Trophoblast cell (in vitro differentiated cells and primary cell): ENCODE measurements at regions not wholly inside any gene's neighbourhood (a gene's known extent, or its start where the extent isn't known, plus 50 kb on each side); places are given as distances from the start of the nearest gene placed in this dataset.
"Not testable (repeated sequence)": the region's sequence is repeated elsewhere in the genome, so short reads cannot be mapped to it uniquely, and the experiment has no call there.

ENCODE experiments used
- DNase-seq, 2 donors: peaks; one replicate each; pipeline ENCODE4 v3.0.0-alpha.2; 2016
- H2AFZ ChIP-seq: 2 replicates; pipeline ENCODE4 v1.6.1; 2013; ENCODE audit warnings: low read length, moderate library complexity, mild to moderate bottlenecking; ENCODE audit not compliant: insufficient read depth, poor library complexity
- H2AK5ac ChIP-seq: 2 replicates; pipeline ENCODE4 v1.6.1; 2013; ENCODE audit warnings: mild to moderate bottlenecking, low read length
- H2BK120ac ChIP-seq: 2 replicates; pipeline ENCODE4 v1.6.1; 2013; ENCODE audit warnings: low read length, mild to moderate bottlenecking, moderate library complexity; ENCODE audit not compliant: insufficient read depth, poor library complexity
- H2BK12ac ChIP-seq: 2 replicates; pipeline ENCODE4 v1.6.1; 2013; ENCODE audit warnings: mild to moderate bottlenecking, low read length, moderate library complexity
- H2BK5ac ChIP-seq: 2 replicates; pipeline ENCODE4 v1.6.1; 2013; ENCODE audit warnings: low read length, low read depth, moderate library complexity, mild to moderate bottlenecking; ENCODE audit not compliant: poor library complexity
- H3K14ac ChIP-seq: 2 replicates; pipeline ENCODE4 v1.6.1; 2013; ENCODE audit warnings: mild to moderate bottlenecking, low read length
- H3K18ac ChIP-seq: 2 replicates; pipeline ENCODE4 v1.6.1; 2013; ENCODE audit warnings: mild to moderate bottlenecking, low read length
- H3K23ac ChIP-seq: 2 replicates; pipeline ENCODE4 v1.6.1; 2013; ENCODE audit warnings: low read length
- H3K27ac ChIP-seq: 2 replicates; pipeline ENCODE4 v1.5.1; 2013; ENCODE audit warnings: low read depth, mild to moderate bottlenecking, inconsistent platforms, low read length, moderate library complexity
- H3K27me3 ChIP-seq: 2 replicates; pipeline ENCODE4 v1.6.1; 2013; ENCODE audit warnings: inconsistent platforms, mild to moderate bottlenecking, low read length, moderate library complexity; ENCODE audit not compliant: insufficient read depth
- H3K36me3 ChIP-seq, 2 experiments: 1 replicate in 1 of 2; 2 replicates in 1 of 2; pipeline ENCODE4 v1.6.1; 2013; ENCODE audit warnings: low read length in 2 of 2, mild to moderate bottlenecking in 2 of 2, moderate library complexity in 1 of 2; ENCODE audit not compliant: insufficient read depth in 2 of 2, control insufficient read depth in 1 of 2
- H3K4ac ChIP-seq: 2 replicates; pipeline ENCODE4 v1.6.1; 2013; ENCODE audit warnings: low read depth, mild to moderate bottlenecking, low read length, moderate library complexity
- H3K4me1 ChIP-seq, 2 experiments: 1 replicate in 1 of 2; 2 replicates in 1 of 2; pipeline ENCODE4 v1.6.1; 2013; ENCODE audit warnings: low read length in 2 of 2, mild to moderate bottlenecking in 2 of 2, moderate library complexity in 1 of 2; ENCODE audit not compliant: insufficient read depth in 2 of 2, control insufficient read depth in 1 of 2
- H3K4me2 ChIP-seq: 2 replicates; pipeline ENCODE4 v1.6.1; 2013; ENCODE audit warnings: inconsistent platforms, mild to moderate bottlenecking, low read length, moderate library complexity
- H3K4me3 ChIP-seq: 2 replicates; pipeline ENCODE4 v1.5.1; 2013; ENCODE audit warnings: mild to moderate bottlenecking, low read depth, low read length, inconsistent platforms
- H3K79me1 ChIP-seq: one replicate; pipeline ENCODE4 v1.6.1; 2013; ENCODE audit warnings: low read length
- H3K79me2 ChIP-seq: 2 replicates; pipeline ENCODE4 v1.6.1; 2013; ENCODE audit warnings: low read length, mild to moderate bottlenecking; ENCODE audit not compliant: control insufficient read depth, insufficient read depth, poor library complexity
- H3K9ac ChIP-seq: 2 replicates; pipeline ENCODE4 v1.6.1; 2013; ENCODE audit warnings: mild to moderate bottlenecking, low read length
- H3K9me3 ChIP-seq: 2 replicates; pipeline ENCODE4 v1.6.1; 2013; ENCODE audit warnings: low read depth, mild to moderate bottlenecking, control low read depth, inconsistent platforms, low read length; ENCODE audit not compliant: insufficient read depth
- H4K12ac ChIP-seq: 2 replicates; pipeline ENCODE4 v1.6.1; 2013; ENCODE audit warnings: low read depth, mild to moderate bottlenecking, low read length, moderate library complexity
- H4K8ac ChIP-seq: 2 replicates; pipeline ENCODE4 v1.6.1; 2013; ENCODE audit warnings: low read depth, mild to moderate bottlenecking, low read length, moderate library complexity
- H4K91ac ChIP-seq: one replicate; pipeline ENCODE4 v1.6.1; 2013; ENCODE audit warnings: low read depth, mild to moderate bottlenecking, low read length, moderate library complexity
- WGBS: extraction: QIAGEN DNeasy Blood & Tissue Kit; methylation state at CpG from one replicate; pipeline ENCODE4 v1.1.7; 2013; ENCODE audit warnings: missing lambda C conversion rate; ENCODE audit not compliant: insufficient read length, insufficient coverage; ENCODE audit errors: extremely low coverage; 5-methylcytosine and 5-hydroxymethylcytosine counted together

- H3K36me3 ChIP-seq = no peaks in the 10 kb centered on the region
- H3K4me2 ChIP-seq = no peak overlapping the region
- H4K91ac ChIP-seq = no peak overlapping the region
- no peak overlapping the region for H3K14ac ChIP-seq
- no peak overlapping the region for H3K4me3 ChIP-seq
- no peaks in the 10 kb centered on the region for H3K27me3 ChIP-seq
- no peak overlapping the region for H3K9ac ChIP-seq
- H2AFZ ChIP-seq = no peak overlapping the region
- H3K4ac ChIP-seq = no peak overlapping the region
- H2BK12ac ChIP-seq = no peak overlapping the region
- no peaks in the 10 kb centered on the region for H3K9me3 ChIP-seq
- H3K79me1 ChIP-seq = no peaks in the 10 kb centered on the region
- H3K23ac ChIP-seq = no peak overlapping the region
- H3K27ac ChIP-seq = no peak overlapping the region
- no CpG with 5 or more reads among the region's 3 CpGs for WGBS
- H3K4me1 ChIP-seq = no peaks in the 10 kb centered on the region
- no peak overlapping the region for H4K8ac ChIP-seq
- no peak overlapping the region for H4K12ac ChIP-seq
- DNase-seq = no peak
- H2AK5ac ChIP-seq = no peak overlapping the region
- H2BK120ac ChIP-seq = no peak overlapping the region
- H3K79me2 ChIP-seq = no peaks in the 10 kb centered on the region
- H3K18ac ChIP-seq = no peak overlapping the region
- no peak overlapping the region for H2BK5ac ChIP-seq
Measured at GRCh38 chr10:26626066-26626465, 71.4 kb upstream of the PDSS1 start.

GRCh38 chr10:26627324-26627723 is 70.2 kb upstream of the PDSS1 start:
- Histone ChIP-seq H2BK120ac (no peak overlapping the region), H2AK5ac (no peak overlapping the region), H3K79me2 (no peaks in the 10 kb centered on the region), H3K9ac (no peak overlapping the region), H3K36me3 (no peaks in the 10 kb centered on the region), H3K4me2 (no peak overlapping the region), H3K4me3 (no peak overlapping the region), H2AFZ (no peak overlapping the region), H2BK12ac (no peak overlapping the region), H2BK5ac (no peak overlapping the region), H3K9me3 (no peaks in the 10 kb centered on the region), H3K4me1 (no peaks in the 10 kb centered on the region), H3K14ac (no peak overlapping the region), H3K79me1 (no peaks in the 10 kb centered on the region), H4K91ac (no peak overlapping the region), H4K12ac (no peak overlapping the region), H3K4ac (no peak overlapping the region), H3K18ac (no peak overlapping the region), H3K27me3 (no peaks in the 10 kb centered on the region), H3K23ac (no peak overlapping the region), H4K8ac (no peak overlapping the region), H3K27ac (no peak overlapping the region)
- no peak for DNase-seq
- WGBS = no CpG with 5 or more reads among the region's 3 CpGs

- Histone ChIP-seq H4K12ac (no peak overlapping the region), H2AK5ac (no peak overlapping the region), H3K79me2 (no peaks in the 10 kb centered on the region), H2BK12ac (no peak overlapping the region), H2BK120ac (no peak overlapping the region), H3K4me1 (no peaks in the 10 kb centered on the region), H3K23ac (no peak overlapping the region), H3K4me3 (no peak overlapping the region), H4K8ac (no peak overlapping the region), H2AFZ (no peak overlapping the region), H3K4ac (no peak overlapping the region), H3K27me3 (no peaks in the 10 kb centered on the region), H3K27ac (no peak overlapping the region), H3K18ac (no peak overlapping the region), H3K9me3 (no peaks in the 10 kb centered on the region), H3K14ac (no peak overlapping the region), H2BK5ac (no peak overlapping the region), H4K91ac (no peak overlapping the region), H3K4me2 (no peak overlapping the region), H3K9ac (no peak overlapping the region), H3K36me3 (no peaks in the 10 kb centered on the region), H3K79me1 (no peaks in the 10 kb centered on the region)
- no peak for DNase-seq
- no CpG with 5 or more reads among the region's 2 CpGs for WGBS
Measured at GRCh38 chr10:26628395-26628794, 69.1 kb upstream of the PDSS1 start.

GRCh38 chr10:26632171-26632570 is 65.3 kb upstream of the PDSS1 start:
- not testable (repeated sequence) for H4K8ac ChIP-seq, H4K12ac ChIP-seq, H3K4ac ChIP-seq, H2AK5ac ChIP-seq, H3K9ac ChIP-seq, H2BK5ac ChIP-seq, H3K36me3 ChIP-seq, H3K27ac ChIP-seq, H3K9me3 ChIP-seq, H3K4me1 ChIP-seq, H3K27me3 ChIP-seq, H3K14ac ChIP-seq, DNase-seq, H3K18ac ChIP-seq, H2BK12ac ChIP-seq, H3K79me1 ChIP-seq, H2AFZ ChIP-seq, H3K4me2 ChIP-seq, H4K91ac ChIP-seq, H2BK120ac ChIP-seq, H3K23ac ChIP-seq, H3K4me3 ChIP-seq, H3K79me2 ChIP-seq
- no CpG with 5 or more reads among the region's 3 CpGs for WGBS

- H2BK120ac ChIP-seq, H3K14ac ChIP-seq, H3K4me1 ChIP-seq, H3K9me3 ChIP-seq, DNase-seq, H3K4me3 ChIP-seq, H2AFZ ChIP-seq, H3K79me1 ChIP-seq, H3K4ac ChIP-seq, H2AK5ac ChIP-seq, H2BK5ac ChIP-seq, H2BK12ac ChIP-seq, H3K79me2 ChIP-seq, H3K27me3 ChIP-seq, H3K4me2 ChIP-seq, H4K12ac ChIP-seq, H4K8ac ChIP-seq, H3K36me3 ChIP-seq, H3K18ac ChIP-seq, H3K27ac ChIP-seq, H4K91ac ChIP-seq, H3K9ac ChIP-seq, H3K23ac ChIP-seq: not testable (repeated sequence)
Measured at GRCh38 chr10:26634111-26634510, 63.4 kb upstream of the PDSS1 start.
